ENCODE measurements at regions not wholly inside any gene's neighbourhood (a gene's known extent, or its start where the extent isn't known, plus 50 kb on each side); places are given as distances from the start of the nearest gene placed in this dataset.
"Not testable (repeated sequence)": the region's sequence is repeated elsewhere in the genome, so short reads cannot be mapped to it uniquely, and the experiment has no call there.

DNA sequence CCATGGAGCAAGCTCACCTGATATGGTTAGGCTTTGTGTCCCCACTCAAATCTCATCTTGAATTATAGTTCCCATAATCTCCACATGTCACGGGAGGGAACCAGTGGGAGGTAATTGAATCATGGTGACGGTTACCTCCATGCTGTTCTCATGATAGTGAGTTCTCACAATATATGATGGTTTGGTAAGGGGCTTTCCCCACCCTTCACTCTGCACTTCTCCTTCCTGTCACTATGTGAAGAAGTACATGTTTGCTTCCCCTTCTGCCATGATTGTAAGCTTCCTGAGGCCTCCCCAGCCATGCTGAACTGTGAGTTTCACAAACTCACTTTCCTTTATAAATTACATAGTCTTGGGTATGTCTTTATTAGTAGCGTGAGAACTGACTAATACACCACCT is 435.7 kb upstream of the ID2 start:
- no peak for DNase-seq

DNA sequence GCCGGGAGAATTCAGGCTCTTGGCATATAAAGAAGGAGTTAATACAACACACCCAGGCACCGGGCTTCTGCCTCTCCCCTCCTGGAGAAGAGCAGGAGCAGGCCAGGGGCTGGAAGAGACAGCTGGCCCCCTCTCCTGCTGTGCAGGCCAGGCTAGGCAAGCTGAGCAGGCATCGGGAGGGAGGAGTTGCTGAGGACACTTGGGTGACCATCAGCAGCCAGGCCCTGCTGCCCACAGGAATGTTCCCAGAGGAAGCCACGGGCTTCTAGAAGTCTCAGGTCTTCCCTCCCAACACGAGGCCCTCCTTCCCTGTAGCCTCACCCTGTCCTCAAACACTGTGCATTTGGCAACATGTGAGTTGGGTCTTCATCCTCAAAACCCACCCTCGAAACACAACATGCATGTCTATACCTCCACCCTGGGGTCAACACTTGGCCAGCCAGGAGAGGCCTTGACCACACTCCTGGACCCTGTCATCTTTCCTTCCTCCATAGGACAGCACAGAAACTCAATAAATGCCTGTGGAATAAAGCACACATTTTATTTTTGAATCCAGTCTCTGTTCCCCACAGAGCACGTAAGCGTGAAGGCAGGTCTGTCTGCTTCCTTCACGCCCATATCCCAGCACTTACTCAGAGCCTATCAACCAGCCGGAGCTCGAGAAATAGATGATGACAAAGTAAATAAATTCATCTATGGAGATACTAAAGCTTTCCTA is 433.8 kb upstream of the ID2 start:
- no peak for DNase-seq

DNA sequence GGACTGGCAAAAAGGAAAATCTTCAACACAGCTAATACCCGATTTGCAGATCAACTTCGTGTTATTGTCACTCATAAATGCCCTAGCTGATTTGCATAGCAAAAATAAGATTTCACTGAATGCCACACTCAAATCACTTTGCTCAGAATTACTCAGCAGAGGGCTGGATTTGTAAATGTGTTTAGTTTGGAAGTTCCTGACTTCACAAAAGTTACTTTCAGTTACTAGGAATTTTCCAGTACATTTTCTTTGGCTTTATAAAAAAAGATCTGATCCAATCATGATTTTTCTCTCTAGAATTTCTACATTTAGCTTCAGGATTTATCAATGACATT is 433.3 kb upstream of the ID2 start:
- DNase-seq = no peak

DNA sequence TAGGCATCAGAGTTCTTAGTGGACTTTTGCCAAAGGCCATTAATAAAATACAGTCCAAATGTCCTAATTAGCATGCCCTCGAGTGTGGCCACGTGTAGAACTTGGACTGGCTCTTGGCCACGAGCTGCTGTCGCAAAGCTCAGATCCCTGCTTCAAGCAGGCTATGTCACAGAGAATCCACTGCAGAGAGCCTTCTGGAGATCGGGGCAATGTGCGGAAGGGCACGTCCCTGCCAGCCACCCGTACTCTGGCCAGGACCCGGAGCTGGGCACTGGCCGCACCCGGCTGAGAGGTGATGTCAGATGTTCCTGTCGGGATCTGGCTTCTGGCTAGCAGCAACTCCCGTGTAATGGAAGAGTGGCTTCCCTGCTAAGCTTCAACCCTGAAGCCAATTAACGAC is 432.7 kb upstream of the ID2 start:
- DNase-seq = no peak

DNA sequence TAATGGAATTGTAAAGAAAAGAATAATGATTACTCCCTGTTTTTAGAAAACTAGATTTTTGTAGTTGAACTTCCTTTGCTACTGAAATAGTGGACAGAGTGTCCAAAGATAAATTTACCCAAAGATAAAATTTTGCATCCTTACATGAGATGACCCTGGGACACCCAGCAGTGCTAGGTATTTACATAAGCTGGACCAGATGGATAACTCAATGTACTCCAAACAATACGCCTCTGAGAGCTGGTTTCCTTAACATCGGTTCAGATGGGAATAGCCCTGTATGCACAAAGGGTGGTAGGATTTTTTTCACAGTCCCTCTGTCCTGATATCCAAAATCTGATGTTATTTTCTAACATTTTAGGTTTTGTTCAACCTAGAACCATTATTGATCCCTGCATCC is 432.1 kb upstream of the ID2 start:
- no peak for DNase-seq

DNA sequence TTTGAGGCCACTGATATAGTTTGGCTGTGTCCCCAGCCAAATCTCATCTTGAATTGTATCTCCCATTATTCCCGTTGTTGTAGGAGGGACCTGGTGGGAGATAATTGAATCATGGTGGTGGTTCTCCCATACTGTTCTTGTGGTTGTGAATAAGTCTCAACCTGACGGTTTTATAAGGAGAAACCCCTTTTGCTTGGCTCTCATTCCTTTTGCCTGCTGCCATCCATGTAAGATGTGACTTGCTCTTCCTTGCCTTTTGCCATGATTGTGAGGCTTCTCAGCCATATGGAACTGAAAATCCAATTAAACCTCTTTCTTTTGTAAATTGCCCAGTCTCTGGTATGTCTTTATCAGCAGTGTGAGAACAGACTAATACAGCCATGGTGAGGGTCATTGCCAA is 431.6 kb upstream of the ID2 start:
- DNase-seq = not testable (repeated sequence)

DNA sequence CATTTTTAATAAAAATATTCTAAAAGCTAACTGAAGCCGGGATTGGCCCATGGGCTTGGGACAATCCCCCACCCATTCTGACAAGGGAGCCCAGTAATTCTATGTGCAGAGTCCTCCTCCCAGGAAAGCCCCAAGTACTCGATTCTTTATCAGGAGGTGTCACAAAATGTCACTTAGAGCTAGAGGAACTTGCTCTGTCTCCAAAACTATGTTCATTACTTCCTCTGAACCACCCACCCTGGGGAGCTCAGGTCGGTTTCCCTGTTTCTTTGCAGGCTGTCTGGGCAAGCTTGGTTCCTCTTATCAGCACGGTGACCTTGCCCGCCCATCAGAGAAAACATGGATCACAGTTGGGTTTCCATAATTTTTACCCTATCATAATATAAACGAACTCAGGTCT is 430.6 kb upstream of the ID2 start:
- DNase-seq = peak; percentile 56 to 80 (median 74)

DNA sequence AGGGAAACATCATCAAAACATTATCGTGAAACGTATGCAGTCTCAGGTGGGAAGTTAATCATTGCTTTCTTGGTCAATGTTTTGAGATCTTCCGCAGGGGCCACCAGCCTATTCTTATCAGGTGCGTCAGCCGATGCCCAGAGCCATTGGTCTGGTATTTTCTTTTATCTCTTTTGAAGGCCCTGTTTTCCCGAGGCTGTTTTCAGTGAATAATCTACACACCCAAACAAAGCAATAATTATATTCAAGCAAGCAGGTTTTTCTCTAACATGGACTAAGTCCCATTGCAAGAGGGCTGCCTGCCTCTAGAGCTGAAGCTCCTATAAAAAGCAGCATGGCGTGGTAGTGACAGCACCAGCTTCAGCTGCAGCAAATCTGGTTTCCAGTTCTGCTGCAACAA is 430.0 kb upstream of the ID2 start:
- DNase-seq = no peak

DNA sequence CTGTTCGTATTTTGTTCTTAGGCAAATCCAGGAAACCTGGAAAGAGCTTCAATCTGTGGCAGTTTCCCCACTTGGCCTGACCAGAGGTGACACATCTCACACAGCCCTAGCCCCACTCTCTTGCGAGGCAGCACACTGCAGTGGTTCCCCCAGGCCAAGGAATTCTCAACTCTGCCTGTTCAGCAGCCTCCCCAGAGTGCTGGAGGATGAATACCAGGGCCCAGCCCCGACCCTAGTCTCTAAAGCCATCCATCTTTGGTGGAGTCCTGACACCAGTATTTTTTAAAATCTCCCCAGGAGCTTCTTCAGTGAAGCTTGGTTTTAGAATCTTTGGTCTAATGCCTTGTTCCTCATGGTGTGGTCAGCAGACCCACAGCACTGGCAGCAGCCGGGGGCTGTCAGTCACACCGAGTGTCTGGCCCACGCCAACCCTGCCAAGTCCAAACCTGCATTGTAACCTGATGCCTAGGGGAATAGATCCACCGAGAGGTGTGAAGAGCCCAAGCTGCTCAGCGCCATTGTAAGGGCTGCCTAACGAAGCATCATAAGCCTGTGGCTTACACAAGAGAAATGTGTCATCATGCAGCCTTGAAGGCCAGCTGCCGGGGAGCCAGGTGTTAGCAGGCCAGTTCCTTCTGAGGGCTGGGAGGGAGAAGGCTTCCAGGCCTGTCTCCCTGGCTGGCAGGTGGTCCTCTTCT is 428.7 kb upstream of the ID2 start:
- DNase-seq = no peak

DNA sequence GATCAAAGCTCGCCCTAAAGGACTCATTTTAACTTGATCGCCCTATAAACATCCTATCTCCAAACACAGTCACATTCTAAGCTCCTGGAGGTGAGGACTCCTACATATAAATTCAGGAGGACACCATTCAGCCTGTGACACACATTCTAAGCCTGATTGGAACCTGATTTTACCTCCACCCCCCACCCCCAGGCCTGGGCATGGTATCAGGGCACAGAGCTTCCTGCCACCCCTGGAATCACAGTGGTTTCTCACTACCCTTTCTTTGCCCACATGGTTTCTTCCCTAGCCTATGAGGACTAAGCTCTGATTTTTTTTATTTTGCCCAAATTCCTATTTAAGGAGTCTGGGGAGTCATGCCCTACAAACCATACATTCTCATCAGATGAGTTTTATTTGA is 428.1 kb upstream of the ID2 start:
- no peak for DNase-seq

DNA sequence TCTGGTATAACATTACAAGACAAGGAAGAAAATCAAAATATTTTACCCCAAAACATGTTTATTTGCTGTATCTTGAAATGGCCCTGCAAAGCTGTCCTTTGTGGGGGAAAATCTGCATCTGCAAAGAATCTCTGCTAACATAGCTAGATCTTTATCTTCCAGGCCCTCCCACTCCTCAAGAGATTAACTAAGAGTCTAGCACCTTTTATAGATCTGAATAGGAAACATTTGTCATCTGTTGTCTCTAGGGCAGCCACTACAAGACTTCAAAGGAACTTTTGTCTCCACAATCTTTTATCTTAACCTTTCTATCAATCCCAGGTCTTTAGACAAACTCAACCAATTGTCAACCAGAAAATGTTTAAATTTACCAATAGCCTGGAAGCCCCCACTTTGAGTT is 427.6 kb upstream of the ID2 start:
- not testable (repeated sequence) for DNase-seq

DNA sequence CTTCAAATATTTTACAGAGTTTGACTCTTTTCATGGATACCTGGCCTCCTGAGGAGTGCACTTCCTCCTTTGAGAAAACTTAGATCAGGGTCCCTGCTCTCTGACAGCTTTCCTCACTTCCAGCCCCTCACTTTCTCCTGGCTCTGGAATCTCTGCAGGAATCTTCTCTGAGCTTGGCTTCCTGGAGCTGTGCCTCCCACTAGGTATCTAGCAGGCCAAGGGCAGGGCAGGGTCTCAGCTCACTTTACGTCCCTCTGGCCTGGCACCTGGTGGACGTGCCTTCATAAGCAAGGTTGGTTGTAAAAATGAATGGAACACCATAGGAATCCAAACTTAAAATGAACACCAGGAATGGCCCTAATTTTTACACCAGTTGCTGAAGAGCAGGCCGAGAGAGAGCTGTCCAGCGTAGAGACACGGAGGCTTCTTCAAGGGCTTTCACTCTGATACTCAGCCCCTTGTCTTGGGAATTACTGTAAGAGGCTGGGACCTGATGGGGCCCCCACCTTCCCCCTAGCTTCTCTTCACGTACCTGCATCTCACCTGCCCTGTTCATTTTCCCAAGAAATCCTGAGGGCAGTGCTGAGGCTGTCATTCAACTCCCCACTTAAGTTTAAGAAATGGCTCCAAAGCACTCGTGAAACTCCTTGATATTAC is 426.9 kb upstream of the ID2 start:
- DNase-seq = no peak

DNA sequence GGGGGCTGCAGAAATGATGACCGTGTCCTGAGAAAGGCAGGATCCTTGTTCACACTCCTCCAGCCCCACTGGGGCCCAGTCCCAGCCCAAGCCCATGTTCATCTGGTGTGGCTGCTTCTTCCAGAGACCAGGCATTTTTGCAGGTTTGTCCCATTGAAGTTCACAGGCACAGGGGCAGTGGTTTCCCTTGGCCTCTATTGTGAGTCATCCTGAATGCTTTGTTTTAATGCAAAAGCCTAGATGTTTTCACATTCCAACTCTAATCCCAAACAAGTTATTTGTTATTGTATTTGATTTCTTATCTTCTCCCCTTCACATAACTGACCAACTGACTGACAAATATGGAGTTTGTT is 426.4 kb upstream of the ID2 start:
- no peak for DNase-seq

DNA sequence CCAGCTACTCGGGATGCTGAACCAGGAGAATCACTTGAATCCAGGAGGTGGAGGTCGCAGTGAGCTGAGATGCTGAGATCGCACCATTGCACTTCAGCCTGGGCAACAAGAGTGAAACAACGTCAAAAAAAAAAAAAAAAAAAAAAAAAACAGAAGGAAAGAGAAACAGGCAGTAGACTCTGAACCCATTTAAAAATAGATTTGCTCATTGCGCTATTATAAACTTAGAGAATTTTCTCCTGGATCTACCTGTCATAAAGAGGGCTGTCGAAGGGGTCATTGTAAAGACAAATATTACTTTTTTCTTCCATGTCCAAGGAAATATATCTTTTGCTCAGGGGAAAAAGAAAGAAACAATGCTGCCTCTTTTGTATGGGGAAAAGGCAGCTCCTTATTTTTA is 425.0 kb upstream of the ID2 start:
- DNase-seq = no peak

DNA sequence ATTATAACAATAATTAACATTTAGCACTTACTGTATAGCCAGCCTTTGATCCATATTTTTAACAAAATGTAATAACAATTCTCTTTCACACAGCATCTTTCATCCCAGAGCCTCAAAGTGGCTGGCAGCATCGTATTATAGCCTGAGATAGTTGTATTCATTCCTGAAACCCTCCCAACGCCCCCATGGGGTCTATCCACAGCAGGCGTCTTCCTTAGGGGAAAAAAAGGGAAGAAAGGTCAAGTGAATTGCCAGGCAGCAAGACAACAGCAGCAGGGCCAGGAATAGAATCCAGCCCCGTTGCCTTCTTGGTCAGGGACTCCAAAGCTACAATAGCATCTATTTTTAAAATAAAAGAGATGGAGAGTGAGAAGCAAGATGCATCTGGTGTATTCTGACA is 424.4 kb upstream of the ID2 start:
- no peak for DNase-seq

DNA sequence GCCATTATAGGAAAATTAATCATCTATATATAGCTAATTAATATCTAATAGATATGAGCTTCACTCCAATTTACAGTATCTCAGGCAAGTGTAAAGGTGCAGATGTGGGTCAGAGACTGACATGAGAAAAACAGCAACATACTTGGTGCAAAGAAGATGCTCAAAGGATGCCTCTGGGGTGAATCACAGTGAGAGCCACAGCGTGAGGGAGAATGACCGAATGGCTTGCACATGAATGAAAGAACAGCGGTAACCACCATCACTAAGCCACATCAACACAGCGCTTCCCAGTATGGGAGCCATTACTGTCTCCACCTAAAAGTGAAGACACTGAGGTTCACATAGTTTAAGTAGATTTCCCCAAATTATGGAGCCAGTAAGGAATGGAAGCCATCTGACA is 423.4 kb upstream of the ID2 start:
- DNase-seq = no peak

DNA sequence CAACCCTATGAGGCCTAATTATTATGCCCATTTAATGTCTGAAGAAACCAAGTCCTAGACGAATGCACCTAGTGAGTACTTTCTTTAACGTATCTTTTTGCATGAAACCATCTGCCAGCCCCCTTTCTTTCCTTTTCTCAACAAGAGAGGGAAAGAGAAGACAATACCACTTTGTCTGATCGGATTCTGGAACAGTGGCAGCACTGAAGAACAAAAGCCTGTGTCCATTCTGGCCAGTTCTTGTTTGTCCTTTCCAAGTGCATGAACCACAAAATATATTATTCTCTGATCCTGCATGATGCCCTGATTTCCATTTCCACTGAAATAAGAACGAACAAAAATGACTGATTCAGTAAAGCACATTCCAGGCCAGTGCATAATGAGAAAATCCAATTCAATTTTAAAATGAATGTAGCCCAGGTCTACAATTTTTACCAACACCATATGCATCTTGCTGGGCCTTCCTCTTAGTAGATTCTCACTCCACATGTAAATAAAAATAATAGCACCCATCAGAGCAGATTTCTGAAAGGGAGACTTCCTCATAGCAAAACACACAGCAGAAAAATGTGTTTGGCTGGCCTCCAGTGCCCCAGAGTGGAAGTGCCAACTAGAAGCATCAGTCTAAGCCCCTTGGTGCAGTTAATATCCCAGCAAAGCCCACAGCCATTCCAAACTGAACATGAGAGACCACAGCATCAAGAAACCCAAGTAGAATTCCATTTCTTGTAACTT is 422.6 kb upstream of the ID2 start:
- peak; percentile 68 to 77 (median 70) for DNase-seq

DNA sequence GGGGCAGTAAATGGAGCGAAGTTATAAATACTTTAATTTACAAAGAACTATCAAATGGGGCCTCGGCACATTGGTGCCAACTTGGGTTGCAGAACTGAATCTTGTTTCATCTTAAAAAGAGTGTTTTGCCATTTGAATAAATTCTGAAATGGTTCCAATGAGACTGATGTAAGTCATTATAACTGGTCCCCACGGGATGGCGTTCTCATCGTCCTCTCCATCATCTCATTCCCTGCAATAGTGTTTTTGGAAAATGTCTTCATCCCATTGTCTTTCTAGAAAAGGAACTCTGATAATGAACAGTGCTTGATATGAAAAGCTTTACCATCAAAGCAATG is 422.0 kb upstream of the ID2 start:
- no peak for DNase-seq

DNA sequence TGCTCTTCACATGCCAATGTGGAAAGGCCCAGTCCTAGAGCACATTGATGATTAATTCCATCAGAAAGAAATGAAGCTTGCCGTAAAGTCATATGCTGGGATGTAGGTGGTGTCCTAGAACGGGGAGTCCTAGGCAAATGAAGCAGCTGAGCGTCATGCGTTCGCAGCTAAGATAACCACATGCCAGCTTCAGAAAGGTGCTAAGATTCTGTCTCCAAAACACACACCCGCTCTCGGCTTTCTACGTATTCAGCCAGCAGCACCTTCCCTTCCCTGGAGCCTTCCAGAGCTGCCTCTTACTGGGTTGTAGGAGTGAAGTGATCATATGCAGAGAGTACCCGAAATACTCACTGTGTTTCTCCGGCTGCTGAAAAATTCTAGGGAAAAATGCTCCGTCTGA is 421.6 kb upstream of the ID2 start:
- no peak for DNase-seq

DNA sequence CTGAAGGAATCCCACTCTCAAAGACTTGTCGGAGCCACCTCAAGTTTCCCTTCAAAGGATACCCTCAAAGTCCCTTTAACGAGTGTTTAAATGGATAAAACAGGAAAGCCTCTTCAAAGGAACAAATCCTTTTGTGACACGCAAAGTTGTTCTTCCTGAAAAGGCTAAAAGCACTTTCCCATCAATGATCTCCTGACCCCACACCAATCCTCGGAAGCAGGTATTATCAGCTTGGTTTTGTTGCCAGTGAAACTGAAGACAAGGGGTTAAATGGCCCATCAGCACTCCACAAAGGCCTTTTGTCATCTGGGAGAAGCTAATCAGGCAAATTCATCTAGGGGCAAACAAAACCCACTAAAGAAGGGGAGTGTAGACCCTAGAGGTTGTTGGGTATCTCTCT is 418.0 kb upstream of the ID2 start:
- no peak for DNase-seq

DNA sequence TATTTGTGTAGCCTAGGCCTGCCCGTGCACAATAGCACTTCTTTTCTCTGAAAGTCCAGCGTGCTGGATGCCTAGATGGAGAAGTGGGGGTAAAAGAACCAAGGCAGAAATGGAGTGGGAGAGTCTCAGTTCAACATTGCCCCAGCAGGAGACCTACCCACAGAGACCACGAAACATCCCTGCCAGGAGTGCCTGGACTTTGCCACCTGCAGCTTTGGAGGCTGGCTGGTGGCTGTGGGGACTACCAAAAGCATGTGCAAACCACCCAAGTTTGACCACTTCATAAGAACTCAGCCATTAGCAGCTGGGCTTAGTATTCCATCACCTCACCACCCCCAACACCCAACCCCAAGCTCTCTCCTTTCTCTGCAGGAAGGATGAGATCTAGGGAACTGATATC is 416.9 kb upstream of the ID2 start:
- no peak for DNase-seq

DNA sequence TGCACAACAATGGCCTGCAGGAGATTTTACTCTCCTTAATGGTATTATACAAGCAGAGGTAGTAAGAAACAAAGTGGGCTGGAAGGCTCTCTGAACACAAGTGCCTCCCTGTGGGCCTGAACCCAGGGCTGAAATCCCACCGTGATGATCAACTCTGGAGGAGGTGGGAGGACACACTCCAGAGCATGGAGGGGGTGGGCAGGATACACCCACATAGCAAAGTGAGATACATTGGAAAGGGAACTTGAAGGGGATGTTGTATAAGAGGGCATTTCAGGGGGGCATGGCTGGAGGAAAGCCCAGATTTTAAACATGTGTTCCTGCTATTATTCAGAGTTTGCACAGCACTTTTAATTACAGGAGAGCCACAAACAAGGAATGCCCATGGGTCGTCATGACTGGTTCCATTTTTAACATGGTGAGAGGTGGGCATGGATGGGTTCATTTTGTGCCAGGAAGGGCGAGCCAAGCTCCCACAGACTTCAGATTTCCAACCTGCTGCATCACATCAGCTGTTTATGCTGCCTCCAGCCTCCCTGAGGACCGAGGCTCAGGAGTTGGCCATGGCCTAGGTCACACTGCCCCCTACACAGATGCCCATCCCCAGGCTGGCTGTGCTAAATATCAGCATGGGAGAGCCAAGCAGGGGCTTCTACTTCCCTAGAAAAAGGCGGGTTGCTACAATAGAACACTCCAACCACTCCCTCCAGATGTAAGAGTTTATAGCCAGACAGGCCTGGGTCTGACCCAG is 416.2 kb upstream of the ID2 start:
- peak in 3 of 4 experiments; percentile 47 to 55 (median 53) for DNase-seq

DNA sequence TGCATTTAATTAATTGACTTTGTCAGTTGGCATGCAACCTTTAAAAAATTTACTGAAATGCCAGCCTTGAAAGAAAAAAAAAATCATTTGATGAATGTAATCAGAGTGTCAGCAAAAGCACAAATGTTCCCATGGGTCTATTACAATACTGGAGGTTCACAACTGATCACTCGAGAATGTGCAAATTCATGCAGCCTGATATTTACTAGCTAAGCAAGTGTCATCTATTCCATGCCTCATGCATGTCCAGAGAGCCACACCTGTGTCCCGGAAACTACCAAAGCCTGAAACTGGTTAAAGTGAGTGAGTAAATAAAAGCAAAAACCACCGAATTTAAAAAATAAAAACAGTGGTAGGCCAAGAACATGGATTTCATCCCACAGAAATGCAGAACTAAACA is 415.3 kb upstream of the ID2 start:
- no peak for DNase-seq

Measured in suppressor macrophage (primary cell).